GM12878 (cell line): ENCODE measurements at regions not wholly inside any gene's neighbourhood (a gene's known extent, or its start where the extent isn't known, plus 50 kb on each side); places are given as distances from the start of the nearest gene placed in this dataset.

Source experiments
- ATAC-seq: fragments of 200-7000 bp; cut with Tn5 transposase; 3 replicates; pipeline ENCODE4 v1.9.1; 2020; ENCODE audit warnings: mild to moderate bottlenecking, moderate library complexity
- BruUV-seq: library from RNA; stranded (reverse); fragments of 400-500 nt; replicated peaks from 2 replicates; lab custom pipeline; 2021; lab: Mats Ljungman, UMichigan
- CTCF ChIA-PET: fragments of 300-600 bp; sonication (Branson Sonifier 250); formaldehyde crosslinking; extraction: SDS; loops from one replicate; lab custom pipeline; 2021; ENCODE audit warnings: inconsistent platforms; lab: Yijun Ruan, JAX
- POLR2A ChIA-PET: fragments of 350-600 bp; formaldehyde crosslinking; extraction: SDS; loops from one replicate; lab custom pipeline; 2021; ENCODE audit warnings: inconsistent platforms; lab: Charles Lee
- RAD21 ChIA-PET: fragments of 300-600 bp; sonication (Branson Sonifier 250); formaldehyde crosslinking; loops from one replicate; lab custom pipeline; 2023; ENCODE audit warnings: antibody characterized with exemption; ENCODE audit not compliant: unreplicated experiment; lab: Charles Lee
- SMC1A ChIA-PET: fragments of 300-600 bp; sonication (Branson Sonifier 250); formaldehyde crosslinking; loops from one replicate; lab custom pipeline; 2023; ENCODE audit not compliant: unreplicated experiment, uncharacterized antibody; lab: Charles Lee
- DNase-seq: peaks from one replicate; pipeline ENCODE4 v3.0.0-alpha.2; 2011; ENCODE audit warnings: low read depth, low spot score
- FAIRE-seq: peaks from 3 replicates; lab custom pipeline; 2011; peaks lifted over from hg19 to GRCh38; lab: Jason Lieb, UNC
- H2AFZ ChIP-seq: 2 replicates; pipeline ENCODE4 v1.6.0; 2011; ENCODE audit warnings: low read depth, low read length, control low read depth; ENCODE audit not compliant: control insufficient read depth
- H3K27ac ChIP-seq: 2 replicates; pipeline ENCODE4 v1.5.1; 2011; ENCODE audit warnings: control low read depth; ENCODE audit not compliant: control insufficient read depth, insufficient read depth
- H3K27me3 ChIP-seq, 2 experiments: replicated peaks in 1 of 2; 2 replicates each; pipeline versions ENCODE4 v1.6.0 to v1.6.1; 2011; ENCODE audit warnings: low read length in 1 of 2; ENCODE audit not compliant: control insufficient read depth in 2 of 2, insufficient read depth in 2 of 2
- H3K36me3 ChIP-seq, 2 experiments: 2 replicates each; pipeline ENCODE4 v1.5.1; 2011; ENCODE audit warnings: low read length in 1 of 2; ENCODE audit not compliant: control insufficient read depth in 2 of 2, insufficient read depth in 2 of 2
- H3K4me1 ChIP-seq: 2 replicates; pipeline ENCODE4 v1.6.1; 2011; ENCODE audit warnings: mild to moderate bottlenecking, low read length, moderate library complexity, mixed read lengths; ENCODE audit not compliant: control insufficient read depth, insufficient read depth
- H3K4me2 ChIP-seq: 2 replicates; pipeline ENCODE4 v1.6.0; 2011; ENCODE audit warnings: control low read depth; ENCODE audit not compliant: control insufficient read depth, insufficient read depth
- H3K4me3 ChIP-seq: fragments of 200-600 bp; sonication (generic); 2 replicates; pipeline ENCODE4 v1.5.1; 2016
- H3K79me2 ChIP-seq: 2 replicates; pipeline ENCODE4 v1.6.0; 2011; ENCODE audit warnings: low read length; ENCODE audit not compliant: control insufficient read depth, insufficient read depth
- H3K9ac ChIP-seq: 2 replicates; pipeline ENCODE4 v1.8.0; 2011; ENCODE audit warnings: low read length, control low read depth, mixed read lengths; ENCODE audit not compliant: control insufficient read depth, insufficient read depth
- H3K9me3 ChIP-seq: replicated peaks from 3 replicates; pipeline ENCODE4 v1.5.1; 2011; ENCODE audit warnings: mild to moderate bottlenecking, low read length; ENCODE audit not compliant: control insufficient read depth, insufficient read depth
- H4K20me1 ChIP-seq: 2 replicates; pipeline ENCODE4 v1.6.0; 2011; ENCODE audit not compliant: control insufficient read depth, insufficient read depth
- CHD2 ChIP-seq: IDR thresholded peaks from 2 replicates; pipeline ENCODE4 v1.6.1; 2011; ENCODE audit warnings: low read depth, low read length, improper control_type of control experiment, borderline replicate concordance
- IRF4 ChIP-seq: IDR thresholded peaks from 2 replicates; pipeline ENCODE4 v1.6.1; 2011; ENCODE audit warnings: low read depth, low read length
- JUND ChIP-seq: IDR thresholded peaks from 2 replicates; pipeline ENCODE4 v1.6.1; 2012; ENCODE audit warnings: low read depth, mild to moderate bottlenecking, low read length, improper control_type of control experiment, moderate library complexity
- KLF5 ChIP-seq: fragments of 450-650 bp; IDR thresholded peaks from 2 replicates; pipeline ENCODE4 v1.6.1; 2014; ENCODE audit warnings: mild to moderate bottlenecking; ENCODE audit not compliant: partially characterized antibody
- MLLT1 ChIP-seq: fragments of 450-650 bp; IDR thresholded peaks from 2 replicates; pipeline ENCODE4 v1.6.1; 2016; ENCODE audit warnings: mild to moderate bottlenecking
- NFXL1 ChIP-seq: fragments of 450-650 bp; IDR thresholded peaks from 2 replicates; pipeline ENCODE4 v1.6.1; 2017; ENCODE audit warnings: antibody characterized with exemption, mild to moderate bottlenecking, borderline replicate concordance
- RAD21 ChIP-seq: IDR thresholded peaks from 2 replicates; pipeline ENCODE4 v1.6.1; 2011; ENCODE audit warnings: mild to moderate bottlenecking, low read depth, low read length, moderate library complexity; ENCODE audit not compliant: insufficient read depth
- RCOR1 ChIP-seq: conservative IDR thresholded peaks from 2 replicates; pipeline ENCODE4 v1.6.1; 2012; ENCODE audit warnings: low read depth, low read length, improper control_type of control experiment
- WGBS: methylation state at CpG from one replicate; pipeline ENCODE4 v1.1.6; 2016; ENCODE audit warnings: low lambda C conversion rate; ENCODE audit not compliant: insufficient replicate concordance, insufficient coverage; ENCODE audit errors: missing lambda C conversion rate; 5-methylcytosine and 5-hydroxymethylcytosine counted together
- in situ Hi-C: fragments of 300-500 bp; cut with MboI; formaldehyde crosslinking; loops from 9 replicates; pipeline ENCODE4 v1.14.3; 2018; ENCODE audit warnings: mixed read lengths
- intact Hi-C: fragments of 100-400 bp; cut with micrococcal nuclease; formaldehyde crosslinking; loops from one replicate; pipeline ENCODE4 v1.14.2; 2022; ENCODE audit not compliant: unreplicated experiment

- no peak for TF ChIP-seq MLLT1
Observed at GRCh38 chr12:68514807-68515411, 95.8 kb upstream of the RAP1B start (continued).

- Histone ChIP-seq H3K9ac (no peak overlapping the region), H3K79me2 (no peaks in the 10 kb centered on the region)
- ChIA-PET RAD21 (no interaction called here), POLR2A (no interaction called here)
- FAIRE-seq (no peak), ATAC-seq (no peak)
- TF ChIP-seq NFXL1: no peak
- no peak for TF ChIP-seq KLF5
- TF ChIP-seq IRF4: no peak
- no peak for TF ChIP-seq JUND
- TF ChIP-seq RAD21: no peak
- TF ChIP-seq RCOR1: no peak
- no peak for TF ChIP-seq CHD2
- TF ChIP-seq, all 136 proteins: peak for 0
- SMC1A ChIA-PET: no interaction called here
- Histone ChIP-seq H2AFZ (no peak overlapping the region), H3K4me3 (no peak overlapping the region), H3K4me1 (no peaks in the 10 kb centered on the region), H3K27me3 (no peaks in the 10 kb centered on the region), H3K27ac (no peak overlapping the region), H3K4me2 (no peak overlapping the region), H3K36me3 (no peaks in the 10 kb centered on the region), H4K20me1 (no peaks in the 10 kb centered on the region), H3K9me3 (no peaks in the 10 kb centered on the region; the same call in 2 of the 3 replicates)
- intact Hi-C loops: no loop called here
- WGBS: 79% methylated on average over 2 of the region's 2 CpGs
- BruUV-seq: no TSS peak
- no peak for DNase-seq
- in situ Hi-C loops: no loop called here
- CTCF ChIA-PET: no interaction called here
Observed at GRCh38 chr12:68515793-68516192, 94.9 kb upstream of the RAP1B start.
